Ascending aorta (tissue), 2 donors: ENCODE measurements at regions not wholly inside any gene's neighbourhood (a gene's known extent, or its start where the extent isn't known, plus 50 kb on each side); places are given as distances from the start of the nearest gene placed in this dataset.

Experiments
- DNase-seq, 2 donors: peaks; one replicate each; pipeline ENCODE4 v3.0.0-alpha.2; 2019; ENCODE audit warnings: low spot score in 2 of 2
- H3K27ac ChIP-seq, 2 donors: fragments of 200-600 bp; sonication (generic); one replicate each; pipeline ENCODE4 v1.5.1; 2016 to 2017; ENCODE audit warnings: mild to moderate bottlenecking in 1 of 2
- H3K27me3 ChIP-seq: fragments of 200-600 bp; sonication (generic); one replicate; pipeline ENCODE4 v1.5.1; 2017
- H3K36me3 ChIP-seq, 2 donors: fragments of 200-600 bp; sonication (generic); one replicate each; pipeline ENCODE4 v1.5.1; 2016
- H3K4me1 ChIP-seq, 2 donors: fragments of 200-600 bp; sonication (generic); one replicate each; pipeline ENCODE4 v1.5.1; 2016 to 2017; ENCODE audit warnings: mild to moderate bottlenecking in 1 of 2
- H3K4me3 ChIP-seq, 2 donors: fragments of 200-600 bp; sonication (generic); one replicate each; pipeline ENCODE4 v1.5.1; 2016 to 2017; ENCODE audit warnings: mild to moderate bottlenecking in 1 of 2
- H3K9me3 ChIP-seq, 2 donors: fragments of 200-600 bp; sonication (generic); one replicate each; pipeline ENCODE4 v1.5.1; 2016
- CTCF ChIP-seq, 3 experiments: fragments of 200-600 bp in 2 of 3; fragments of 450-650 bp in 1 of 3; sonication (generic) in 2 of 3; IDR thresholded peaks; one replicate each; pipeline ENCODE4 v1.5.1; 2016 to 2019; ENCODE audit warnings: antibody characterized with exemption in 3 of 3, mild to moderate bottlenecking in 1 of 3, moderate library complexity in 1 of 3
- intact Hi-C: fragments of 100-400 bp; cut with DNase I; formaldehyde crosslinking; loops from one replicate; pipeline ENCODE4 v1.15.1; 2023

DNA sequence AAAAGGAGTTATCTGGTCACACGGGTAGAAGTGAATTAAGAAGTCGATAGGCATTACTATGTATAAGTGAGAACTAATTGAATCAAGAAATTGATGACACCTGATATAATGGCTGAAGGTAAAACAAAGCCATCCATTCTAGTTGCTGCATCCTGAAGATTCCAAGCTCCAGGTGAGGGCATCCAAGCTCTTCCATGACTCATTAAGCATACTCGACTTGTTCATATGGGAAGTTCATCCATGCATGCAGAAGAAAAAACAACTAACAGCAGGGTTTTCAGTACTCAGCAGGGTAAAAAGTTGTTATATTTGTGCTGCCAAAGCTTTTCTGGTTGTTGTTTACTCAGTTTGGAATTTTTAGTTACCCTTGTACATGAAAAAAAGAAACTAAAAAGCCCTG, 508.0 kb upstream of the CXorf51A start:
- intact Hi-C loops, result no loop called here
- Histone ChIP-seq H3K27me3 (no peaks in the 10 kb centered on the region), H3K27ac (no peak overlapping the region), H3K4me3 (no peak overlapping the region), H3K36me3 (no peaks in the 10 kb centered on the region), H3K4me1 (no peaks in the 10 kb centered on the region), H3K9me3 (no peaks in the 10 kb centered on the region)
- TF ChIP-seq CTCF (IDR thresholded peaks at IDR 0.05), result no peak
- no peak for DNase-seq

DNA sequence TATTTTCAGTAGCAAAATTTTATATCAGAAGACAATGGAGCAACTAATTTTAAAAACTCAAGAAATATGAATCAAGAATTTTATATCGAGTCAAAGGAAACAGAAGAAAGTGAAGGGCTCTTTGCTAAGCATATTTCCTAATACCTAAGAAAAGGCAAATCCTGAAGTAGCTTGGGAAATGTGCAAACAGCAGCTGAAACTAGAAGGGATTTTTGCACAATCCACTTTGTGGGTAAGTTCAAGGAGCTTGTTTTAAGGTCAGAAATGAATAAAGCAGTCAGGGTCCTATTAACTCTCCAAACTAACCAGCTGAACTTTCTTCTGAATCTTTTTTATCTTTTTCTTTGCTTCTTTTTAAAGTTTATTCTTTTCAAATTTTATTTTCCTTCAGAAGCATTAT, 500.9 kb upstream of the CXorf51A start:
- Histone ChIP-seq H3K4me1 (no peaks in the 10 kb centered on the region), H3K4me3 (no peak overlapping the region), H3K27me3 (no peaks in the 10 kb centered on the region), H3K36me3 (no peaks in the 10 kb centered on the region), H3K27ac (no peak overlapping the region), H3K9me3 (no peaks in the 10 kb centered on the region)
- TF ChIP-seq CTCF (IDR thresholded peaks at IDR 0.05), result no peak
- intact Hi-C loops, result no loop called here
- no peak for DNase-seq
